ENCODE measurements at regions not wholly inside any gene's neighbourhood (a gene's known extent, or its start where the extent isn't known, plus 50 kb on each side); places are given as distances from the start of the nearest gene placed in this dataset.

- no peak for TF ChIP-seq TCF4 (CRISPR knock-in tag; IDR thresholded peaks at IDR 0.05; ENCODE audit: borderline replicate concordance)
- no peak for TF ChIP-seq ISL1 (CRISPR knock-in tag; IDR thresholded peaks at IDR 0.05)
- TF ChIP-seq ZFP30 (CRISPR knock-in tag; IDR thresholded peaks at IDR 0.05) = no peak
- no peak for TF ChIP-seq ZNF565 (CRISPR knock-in tag; conservative IDR thresholded peaks at IDR 0.05; ENCODE audit: low read depth)
- TF ChIP-seq SNAI2 (CRISPR knock-in tag; IDR thresholded peaks at IDR 0.05) = no peak
- TF ChIP-seq OSR1 (CRISPR knock-in tag; IDR thresholded peaks at IDR 0.05) = no peak
- no peak for TF ChIP-seq CSDC2 (CRISPR knock-in tag; IDR thresholded peaks at IDR 0.05)
- no peak for TF ChIP-seq CREB5 (CRISPR knock-in tag; IDR thresholded peaks at IDR 0.05; ENCODE audit: low read depth)
- no peak for TF ChIP-seq GLIS3 (CRISPR knock-in tag; IDR thresholded peaks at IDR 0.05)
- no peak for TF ChIP-seq TOX (CRISPR knock-in tag; IDR thresholded peaks at IDR 0.05; ENCODE audit: borderline replicate concordance)
- TF ChIP-seq ZFP3 (CRISPR knock-in tag; IDR thresholded peaks at IDR 0.05) = no peak
- no peak for TF ChIP-seq RARB (CRISPR knock-in tag; IDR thresholded peaks at IDR 0.05)
- TF ChIP-seq ARNTL (CRISPR knock-in tag; IDR thresholded peaks at IDR 0.05; ENCODE audit: borderline replicate concordance, low read depth) = no peak
- no peak for TF ChIP-seq PATZ1 (CRISPR knock-in tag; IDR thresholded peaks at IDR 0.05; ENCODE audit: borderline replicate concordance)
- no peak for TF ChIP-seq ZNF70 (CRISPR knock-in tag; IDR thresholded peaks at IDR 0.05)
- no peak for TF ChIP-seq ZC3H10 (CRISPR knock-in tag; IDR thresholded peaks at IDR 0.05)
- TF ChIP-seq TSHZ2 (CRISPR knock-in tag; IDR thresholded peaks at IDR 0.05) = no peak
- TF ChIP-seq CSRNP3 (CRISPR knock-in tag; IDR thresholded peaks at IDR 0.05) = no peak
- no peak for TF ChIP-seq BACH2 (CRISPR knock-in tag; IDR thresholded peaks at IDR 0.05; ENCODE audit: borderline replicate concordance)
- no peak for TF ChIP-seq ESRRG (CRISPR knock-in tag; IDR thresholded peaks at IDR 0.05)
- ATAC-seq = no peak
These were observed 377.5 kb upstream of the DYNLRB2 start for GRCh38 chr16:80163339-80163738.

- ATAC-seq = no peak
- TF ChIP-seq PPARA (CRISPR knock-in tag; IDR thresholded peaks at IDR 0.05; ENCODE audit: borderline replicate concordance) = no peak
- TF ChIP-seq TOX (CRISPR knock-in tag; IDR thresholded peaks at IDR 0.05; ENCODE audit: borderline replicate concordance) = no peak
- TF ChIP-seq ZFP3 (CRISPR knock-in tag; IDR thresholded peaks at IDR 0.05) = no peak
- TF ChIP-seq BACH2 (CRISPR knock-in tag; IDR thresholded peaks at IDR 0.05; ENCODE audit: borderline replicate concordance) = no peak
- TF ChIP-seq CSRNP3 (CRISPR knock-in tag; IDR thresholded peaks at IDR 0.05) = no peak
- TF ChIP-seq TCF4 (CRISPR knock-in tag; IDR thresholded peaks at IDR 0.05; ENCODE audit: borderline replicate concordance) = no peak
- TF ChIP-seq TSHZ2 (CRISPR knock-in tag; IDR thresholded peaks at IDR 0.05) = no peak
- TF ChIP-seq ZNF565 (CRISPR knock-in tag; conservative IDR thresholded peaks at IDR 0.05; ENCODE audit: low read depth) = no peak
- no peak for TF ChIP-seq ZNF70 (CRISPR knock-in tag; IDR thresholded peaks at IDR 0.05)
- no peak for TF ChIP-seq ARNTL (CRISPR knock-in tag; IDR thresholded peaks at IDR 0.05; ENCODE audit: borderline replicate concordance, low read depth)
- no peak for TF ChIP-seq ZNF8 (CRISPR knock-in tag; IDR thresholded peaks at IDR 0.05)
- TF ChIP-seq GLIS3 (CRISPR knock-in tag; IDR thresholded peaks at IDR 0.05) = no peak
- no peak for TF ChIP-seq OSR1 (CRISPR knock-in tag; IDR thresholded peaks at IDR 0.05)
- TF ChIP-seq CSDC2 (CRISPR knock-in tag; IDR thresholded peaks at IDR 0.05) = no peak
These were observed 378.7 kb upstream of the DYNLRB2 start for GRCh38 chr16:80161799-80162739.
